ENCODE measurements at regions not wholly inside any gene's neighbourhood (a gene's known extent, or its start where the extent isn't known, plus 50 kb on each side); places are given as distances from the start of the nearest gene placed in this dataset.

- DNase-seq = no peak
- no peaks in the 10 kb centered on the region for H3K4me1 ChIP-seq
- no peaks in the 10 kb centered on the region for H3K36me3 ChIP-seq
- no peak overlapping the region for H3K27ac ChIP-seq
- H3K4me3 ChIP-seq = no peak overlapping the region
- no peaks in the 10 kb centered on the region for H3K9me3 ChIP-seq (replicated peaks)
- H3K27me3 ChIP-seq = no peaks in the 10 kb centered on the region
Observed at GRCh38 chr10:71161425-71161824, 50.9 kb upstream of the UNC5B start.

Measured in SJCRH30 (cell line).